KBM-7 (cell line): ENCODE measurements at regions not wholly inside any gene's neighbourhood (a gene's known extent, or its start where the extent isn't known, plus 50 kb on each side); places are given as distances from the start of the nearest gene placed in this dataset.

Source experiments
- DNase-seq: peaks from one replicate; pipeline ENCODE4 v3.0.0-alpha.2; 2015
- in situ Hi-C: fragments of 300-500 bp; cut with MboI; formaldehyde crosslinking; loops from 2 replicates; pipeline ENCODE4 v1.14.3; 2020; ENCODE audit warnings: low sequenced_read_pairs, low pct_unique_long_range_greater_than_20kb, mixed read lengths

DNA sequence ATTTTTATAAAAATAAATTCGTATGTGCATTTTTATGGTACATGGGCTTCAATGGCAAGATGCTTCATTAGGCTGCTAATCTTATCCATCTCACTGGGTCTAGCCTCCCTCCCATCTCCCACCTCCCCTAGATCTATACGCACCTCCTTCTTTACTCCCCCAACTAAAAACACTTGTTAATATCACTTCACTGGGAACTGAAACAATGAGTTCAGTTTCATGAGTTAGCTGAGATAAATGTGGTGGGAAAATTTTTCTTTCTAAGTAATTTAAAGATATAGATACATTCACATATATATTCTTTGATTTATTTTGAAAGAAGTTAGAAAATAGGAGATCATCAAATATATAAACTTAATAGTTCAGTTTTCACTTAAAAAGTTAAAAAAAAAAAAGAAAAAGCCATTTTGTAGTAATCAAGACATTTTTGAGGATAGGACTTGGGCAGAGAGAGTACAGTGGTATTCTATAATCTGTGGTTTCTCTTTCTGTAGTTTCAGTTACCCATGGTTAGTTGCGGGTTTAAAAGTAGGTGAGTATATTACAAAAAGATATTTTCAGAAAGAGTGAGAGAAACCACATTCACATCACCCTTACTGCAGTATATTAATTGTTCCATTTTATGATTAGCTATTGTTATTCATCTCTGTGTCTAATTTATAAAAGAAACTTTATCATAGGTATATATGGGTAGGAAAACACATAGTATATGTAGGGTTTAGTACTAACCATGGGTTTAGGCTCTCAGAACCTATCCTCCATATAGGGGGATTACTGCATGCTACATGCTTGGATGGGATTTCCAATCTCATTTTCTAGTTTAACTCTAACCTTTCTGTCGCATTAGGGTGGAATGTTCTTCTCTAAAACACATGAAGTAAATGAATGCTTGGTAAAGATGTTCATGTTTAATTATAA is 316.0 kb upstream of the CBLB start:
- in situ Hi-C loops, result no loop called here
- DNase-seq, result no peak

GRCh38 chr3:106185949-106186348 is 317.1 kb upstream of the CBLB start:
- in situ Hi-C loops, result no loop called here
- DNase-seq, result no peak

DNA sequence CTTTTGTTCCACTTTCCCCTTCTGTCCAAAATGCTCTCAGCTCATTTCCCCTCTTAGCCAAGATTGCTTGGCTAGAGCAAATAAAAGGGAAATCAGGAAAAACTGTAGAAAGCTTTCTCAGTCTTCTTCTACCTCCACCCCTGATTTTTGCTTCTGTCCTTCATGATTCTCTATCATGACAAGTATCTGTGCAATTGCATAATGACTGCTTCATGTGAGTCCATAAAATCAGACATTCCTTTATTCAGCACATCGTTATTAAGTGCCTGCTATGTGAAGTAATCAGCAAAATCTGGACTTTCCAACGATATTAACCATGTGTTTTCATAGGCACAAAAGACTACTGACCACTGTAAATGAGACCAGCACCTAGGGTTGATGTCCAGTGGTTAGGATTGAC is 321.5 kb upstream of the CBLB start:
- in situ Hi-C loops, result no loop called here

DNA sequence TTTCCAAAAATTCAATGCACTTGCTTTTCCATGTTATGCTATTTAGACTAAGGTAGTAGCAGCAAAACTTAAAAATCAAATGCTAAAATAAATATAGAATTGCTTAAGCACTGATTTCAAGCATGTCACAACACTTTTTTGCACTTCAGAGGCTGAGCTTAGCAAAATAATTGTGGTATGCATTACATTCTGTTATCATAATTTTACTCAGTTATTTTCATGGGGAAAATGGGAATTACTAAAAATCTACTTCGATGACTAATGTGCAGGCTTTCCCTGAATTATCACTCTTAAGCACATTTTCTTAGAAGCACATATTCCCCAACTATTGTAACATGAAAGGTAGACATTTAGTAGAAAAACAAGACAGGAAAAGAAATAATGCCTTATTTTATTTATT is 322.4 kb upstream of the CBLB start:
- in situ Hi-C loops, result no loop called here
- DNase-seq, result no peak

More for the DNA sequence above, 321.5 kb upstream of the CBLB start:
- no peak for DNase-seq

DNA sequence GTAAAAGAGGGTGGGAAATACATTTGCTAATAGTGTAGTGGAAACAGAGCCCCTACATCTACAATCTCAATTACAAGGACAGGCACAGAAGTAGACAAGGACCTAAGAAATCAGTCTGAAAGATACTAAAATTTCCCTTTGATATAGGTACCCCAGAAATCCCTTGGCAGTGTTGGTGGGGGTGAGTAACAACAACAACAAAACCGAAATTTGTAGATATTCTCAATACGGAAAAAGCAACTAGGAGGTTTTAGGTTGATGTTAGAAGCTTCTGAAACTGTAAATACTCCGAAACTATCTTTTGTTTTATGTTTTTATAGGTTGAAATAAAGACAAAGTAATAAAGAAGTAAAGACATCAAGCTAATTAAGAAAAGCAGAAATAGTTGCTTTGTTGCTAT is 323.1 kb upstream of the CBLB start:
- in situ Hi-C loops, result no loop called here

DNA sequence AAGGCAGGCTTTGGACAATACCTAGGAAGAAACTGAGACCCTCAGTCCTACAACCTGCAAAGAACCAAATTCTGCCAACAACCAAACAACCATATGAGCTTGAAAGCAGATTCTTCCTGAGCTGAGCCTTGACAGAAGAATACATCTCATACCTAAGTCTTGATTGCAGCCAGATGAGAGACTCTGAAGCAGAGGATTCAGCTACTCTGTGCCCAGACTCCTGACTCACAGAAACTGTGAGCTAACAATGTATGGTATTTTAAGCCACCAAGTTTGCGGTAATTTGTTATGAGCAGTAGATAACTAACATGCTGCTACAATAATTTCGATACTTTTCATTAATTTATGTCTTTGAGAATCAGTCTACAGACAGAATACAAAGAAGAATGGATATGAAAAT is 325.1 kb upstream of the CBLB start:
- no peak for DNase-seq
- in situ Hi-C loops, result no loop called here

More for the DNA sequence above, 323.1 kb upstream of the CBLB start:
- DNase-seq, result no peak

- DNase-seq, result no peak
Observed at GRCh38 chr3:106194726-106195125, 325.9 kb upstream of the CBLB start.

GRCh38 chr3:106197532-106198194 is 328.9 kb upstream of the CBLB start:
- in situ Hi-C loops, result no loop called here
- no peak for DNase-seq

More at GRCh38 chr3:106194726-106195125, 325.9 kb upstream of the CBLB start:
- in situ Hi-C loops, result no loop called here

- in situ Hi-C loops, result no loop called here
- DNase-seq, result no peak
Observed at GRCh38 chr3:106204160-106204868, 335.5 kb upstream of the CBLB start.

GRCh38 chr3:106206146-106206545 is 337.3 kb upstream of the CBLB start:
- DNase-seq, result peak; percentile 94
- in situ Hi-C loops, result no loop called here

DNA sequence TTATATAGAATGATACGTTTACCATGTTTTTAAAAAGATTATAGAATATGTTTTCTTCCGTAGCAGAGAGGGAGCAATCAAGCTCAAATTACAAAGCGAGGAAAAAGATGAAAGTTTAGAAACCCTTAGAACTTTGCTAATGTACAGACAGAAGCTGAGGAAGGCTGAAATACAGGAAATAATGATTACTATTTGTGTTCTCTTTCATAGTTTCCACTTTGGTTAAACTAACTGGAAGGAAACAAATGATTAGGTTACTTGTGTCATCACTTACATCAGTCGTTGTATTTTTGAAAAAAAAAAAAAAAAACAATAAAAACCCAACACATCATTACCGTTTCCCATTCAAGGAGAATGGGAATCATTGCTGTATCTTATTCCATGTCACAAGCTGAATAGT is 337.8 kb upstream of the CBLB start:
- no peak for DNase-seq
- in situ Hi-C loops, result no loop called here

DNA sequence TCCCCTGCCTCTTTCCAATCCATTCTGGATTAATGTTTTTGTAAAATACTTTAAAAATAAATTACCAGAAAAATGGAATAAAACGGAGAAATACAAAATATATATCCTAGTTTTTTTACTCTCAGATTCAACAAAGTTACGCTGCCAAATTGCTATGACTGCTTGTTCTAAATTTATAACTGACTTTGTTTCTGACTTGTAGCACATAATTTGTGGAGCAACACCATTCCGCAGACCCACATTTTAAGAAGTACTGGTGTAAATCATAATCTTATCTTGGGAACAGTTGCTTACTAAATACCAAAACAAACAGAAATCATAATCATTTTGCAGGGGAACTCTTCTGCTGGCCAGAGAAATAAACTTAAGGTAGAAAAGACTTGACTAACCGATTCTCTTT is 339.4 kb upstream of the CBLB start:
- in situ Hi-C loops, result no loop called here

GRCh38 chr3:106208967-106209366 is 340.2 kb upstream of the CBLB start:
- no peak for DNase-seq
- in situ Hi-C loops, result no loop called here

More for the DNA sequence above, 339.4 kb upstream of the CBLB start:
- DNase-seq, result no peak

GRCh38 chr3:106209482-106209881 is 340.7 kb upstream of the CBLB start:
- in situ Hi-C loops, result no loop called here
- no peak for DNase-seq

DNA sequence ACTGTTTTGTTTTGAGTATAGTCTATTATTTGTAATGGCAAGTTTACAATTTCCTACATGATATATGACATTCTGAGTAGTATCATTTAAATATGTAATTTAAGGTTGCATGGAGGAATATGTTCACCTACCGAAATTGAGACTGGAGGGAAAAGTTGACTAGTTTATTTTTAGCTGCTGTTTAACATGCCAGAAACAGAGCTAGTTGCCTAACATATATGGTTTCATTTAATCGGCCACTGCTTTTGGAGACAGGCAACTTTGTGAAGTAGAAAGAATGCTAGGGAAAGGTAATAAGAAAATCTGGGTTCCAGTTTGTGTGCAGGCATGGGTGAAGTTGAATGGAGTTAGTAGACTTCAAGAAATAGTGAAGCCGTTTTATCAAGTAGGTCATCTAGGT is 342.1 kb upstream of the CBLB start:
- no peak for DNase-seq
- in situ Hi-C loops, result no loop called here

- no peak for DNase-seq
- in situ Hi-C loops, result no loop called here
Observed at GRCh38 chr3:106212665-106213222, 343.9 kb upstream of the CBLB start.

GRCh38 chr3:106213954-106214353 is 345.1 kb upstream of the CBLB start:
- in situ Hi-C loops, result no loop called here
- no peak for DNase-seq

GRCh38 chr3:106214641-106215040 is 345.8 kb upstream of the CBLB start:
- in situ Hi-C loops, result no loop called here
- no peak for DNase-seq

- no peak for DNase-seq
- in situ Hi-C loops, result no loop called here
Observed at GRCh38 chr3:106215047-106215446, 346.2 kb upstream of the CBLB start.

DNA sequence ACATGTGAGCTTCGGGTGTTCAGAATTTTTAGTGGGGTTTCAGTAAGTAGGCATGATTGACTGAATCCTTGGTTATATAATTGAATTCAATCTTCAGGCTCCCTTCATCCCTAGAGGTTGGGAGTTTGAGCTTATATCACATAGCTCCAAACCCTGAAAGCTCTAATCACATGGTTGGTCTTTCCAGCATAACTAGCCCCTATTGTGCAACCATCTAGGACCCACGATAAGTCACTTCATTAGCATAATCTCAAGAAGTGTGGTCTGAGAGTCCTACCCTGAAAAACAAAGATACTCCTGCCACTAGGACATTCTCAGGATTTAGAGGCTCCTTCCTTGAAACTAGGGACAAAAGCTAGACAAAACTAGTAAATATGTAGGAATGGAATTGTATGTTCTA is 348.9 kb upstream of the CBLB start:
- DNase-seq, result no peak
- in situ Hi-C loops, result no loop called here
